GM18508 (cell line): ENCODE measurements at regions not wholly inside any gene's neighbourhood (a gene's known extent, or its start where the extent isn't known, plus 50 kb on each side); places are given as distances from the start of the nearest gene placed in this dataset.

Experiments used
- ATAC-seq: cut with Tn5 transposase; IDR thresholded peaks from one replicate; pipeline ENCODE4 v1.9.1; 2021; ENCODE audit warnings: moderate number of reproducible peaks; ENCODE audit not compliant: insufficient read depth, unreplicated experiment

DNA sequence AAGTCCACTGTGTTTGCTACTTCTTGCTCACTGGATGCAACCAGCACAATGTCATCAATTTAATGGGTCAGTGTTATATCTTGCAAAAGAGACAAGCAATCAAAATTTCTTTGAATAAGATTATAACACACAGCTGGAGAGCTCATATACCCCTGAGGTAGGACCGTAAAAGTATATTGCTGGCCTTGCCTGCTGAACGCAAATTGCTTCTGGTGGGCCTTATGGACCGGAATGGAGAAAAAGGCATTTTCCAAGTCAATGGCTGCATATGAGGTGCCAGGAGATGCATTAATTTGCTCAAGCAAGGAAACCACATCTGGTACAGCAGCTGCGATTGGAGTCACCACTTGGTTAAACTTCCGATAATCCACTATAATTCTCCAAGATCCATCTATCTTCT lies 119.1 kb downstream of the ZNF280B start:
- ATAC-seq: no peak

DNA sequence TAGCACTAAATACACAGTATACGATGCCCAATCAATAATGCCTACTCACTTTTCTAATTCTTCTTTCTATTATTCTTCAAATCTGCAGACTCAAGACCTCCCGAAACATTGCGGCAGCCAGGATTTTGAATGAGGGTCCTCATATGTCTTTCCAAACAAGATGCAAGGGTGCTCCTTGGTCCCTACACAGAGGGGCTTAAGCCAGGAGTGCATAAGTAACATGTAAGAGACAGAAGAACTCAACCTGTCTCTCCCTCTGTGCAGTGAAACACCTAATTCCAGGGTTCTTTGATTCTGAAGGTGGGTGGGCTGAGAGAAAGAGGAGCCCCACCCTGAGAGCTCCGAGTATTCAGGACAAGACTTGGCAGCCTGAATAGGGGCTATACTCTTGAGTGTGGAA lies 117.6 kb downstream of the ZNF280B start:
- ATAC-seq: no peak

DNA sequence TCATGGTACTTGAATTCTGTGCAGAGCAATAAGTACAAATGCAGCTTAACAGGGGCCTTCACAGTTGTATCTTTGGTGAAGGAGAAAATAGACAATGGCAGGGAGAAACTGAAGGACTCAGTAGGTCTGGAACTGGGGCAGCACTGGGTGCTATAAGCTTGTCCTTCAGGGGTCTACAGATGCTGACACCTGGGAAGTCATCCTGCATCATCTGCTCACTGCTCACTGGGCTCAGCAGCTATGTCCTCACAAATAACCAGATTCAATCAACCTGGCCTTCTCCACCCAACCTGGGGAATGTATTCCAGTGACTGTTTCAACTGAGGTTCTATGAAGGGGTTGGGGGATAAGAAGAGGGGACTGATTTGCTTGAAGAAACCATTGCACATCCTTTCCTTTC lies 117.0 kb downstream of the ZNF280B start:
- ATAC-seq: no peak

DNA sequence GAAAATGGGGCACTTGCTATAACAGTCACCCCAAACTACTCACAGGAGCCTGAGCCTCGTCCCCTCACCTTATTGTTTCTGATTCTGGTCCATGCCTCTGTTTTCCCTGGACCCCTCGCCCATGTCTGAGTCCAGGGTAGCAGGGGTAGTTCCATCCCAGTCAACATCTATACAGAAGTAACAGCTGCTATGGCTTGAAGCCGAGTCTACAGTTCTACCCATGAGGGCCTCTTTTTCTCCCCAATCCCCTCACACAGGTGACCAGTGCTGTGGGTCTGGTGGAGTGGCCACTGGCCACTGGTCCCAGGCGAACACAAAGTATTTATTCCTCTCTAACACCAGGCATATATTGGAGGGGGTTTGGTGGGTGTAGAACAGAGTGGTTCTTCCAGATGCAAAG lies 116.4 kb downstream of the ZNF280B start:
- ATAC-seq: no peak

DNA sequence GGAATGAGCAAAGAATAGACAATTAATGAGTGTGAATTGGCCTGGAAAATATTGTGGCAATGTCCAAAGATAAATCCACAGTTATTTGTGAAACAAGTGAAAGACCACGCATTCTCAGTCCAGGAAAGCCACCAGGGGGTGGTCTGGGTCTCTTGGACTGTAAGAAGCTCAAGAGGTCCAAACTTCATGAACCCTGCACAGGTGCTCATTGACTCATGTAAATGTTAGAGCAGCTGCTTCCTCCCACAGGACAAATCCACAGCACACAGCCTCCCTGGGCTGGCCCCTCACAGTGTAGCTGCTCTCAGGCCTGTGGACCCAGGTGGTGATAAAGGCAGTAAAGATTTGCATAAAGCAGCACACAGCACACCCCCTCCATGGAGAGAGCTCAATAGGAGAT lies 114.0 kb downstream of the ZNF280B start:
- no peak for ATAC-seq

DNA sequence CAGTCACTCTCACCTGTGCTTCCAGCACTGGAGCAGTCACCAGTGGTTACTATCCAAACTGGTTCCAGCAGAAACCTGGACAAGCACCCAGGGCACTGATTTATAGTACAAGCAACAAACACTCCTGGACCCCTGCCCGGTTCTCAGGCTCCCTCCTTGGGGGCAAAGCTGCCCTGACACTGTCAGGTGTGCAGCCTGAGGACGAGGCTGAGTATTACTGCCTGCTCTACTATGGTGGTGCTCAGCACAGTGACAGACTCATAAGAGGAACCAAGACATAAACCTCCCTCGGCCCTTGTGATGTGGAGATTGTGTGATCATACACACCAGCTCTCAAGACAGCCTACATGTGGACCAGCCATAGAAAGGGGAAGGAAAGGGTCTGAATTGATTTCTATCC lies 113.3 kb downstream of the ZNF280B start:
- no peak for ATAC-seq

DNA sequence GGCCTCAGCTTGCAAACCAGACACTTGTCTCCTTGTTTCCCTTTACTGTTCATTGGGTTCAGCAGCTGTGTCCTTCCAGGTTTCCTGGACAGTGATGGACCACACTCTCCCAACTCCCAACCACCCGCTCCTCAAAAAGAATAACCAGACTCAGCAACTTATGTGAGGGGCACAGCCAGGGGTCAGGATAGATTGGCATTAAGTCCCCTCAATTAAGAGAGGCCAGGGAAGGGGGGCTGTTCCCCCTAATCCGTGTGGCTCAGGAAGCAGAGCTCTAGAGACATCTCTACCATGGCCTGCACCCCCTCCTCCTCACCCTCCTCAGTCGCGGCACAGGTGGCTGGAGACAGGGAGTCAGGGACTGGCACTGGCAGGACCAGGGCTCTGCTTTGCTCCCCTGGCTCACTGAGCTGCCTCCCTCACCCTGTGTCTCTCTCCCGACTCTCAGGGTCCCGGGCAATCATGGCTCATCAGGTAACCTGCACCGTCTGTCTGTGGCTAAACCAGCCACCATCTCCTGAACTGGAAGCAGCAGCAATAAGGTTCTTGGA lies 111.7 kb downstream of the ZNF280B start:
- no peak for ATAC-seq

DNA sequence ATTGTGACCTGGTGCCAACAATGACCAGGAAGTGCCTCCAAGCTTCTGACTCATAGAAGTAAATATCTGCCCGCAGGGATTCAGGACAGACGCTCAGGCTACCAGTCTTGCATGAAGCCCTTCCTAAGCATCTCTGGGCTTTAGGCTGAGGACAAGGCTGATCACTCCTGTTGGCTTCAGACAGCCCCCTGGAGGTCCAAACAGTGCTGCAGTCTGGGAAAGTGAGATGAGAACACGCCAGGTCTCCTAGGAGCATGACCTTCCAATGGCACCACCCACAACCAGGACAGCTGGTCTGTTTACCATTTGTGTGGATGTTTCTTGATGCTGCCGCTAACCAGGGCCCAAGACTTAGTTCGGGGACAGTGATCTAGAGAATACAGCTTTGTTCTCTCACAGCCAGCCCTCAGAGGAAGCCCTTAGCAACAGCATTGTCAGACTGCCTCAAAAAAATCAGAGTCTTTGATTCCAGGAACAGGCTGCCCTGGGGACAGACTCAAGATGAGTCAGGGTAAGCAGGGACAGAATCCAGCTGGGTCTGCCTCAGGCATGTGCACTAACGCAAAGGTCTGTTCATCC lies 111.2 kb downstream of the ZNF280B start:
- ATAC-seq: no peak

DNA sequence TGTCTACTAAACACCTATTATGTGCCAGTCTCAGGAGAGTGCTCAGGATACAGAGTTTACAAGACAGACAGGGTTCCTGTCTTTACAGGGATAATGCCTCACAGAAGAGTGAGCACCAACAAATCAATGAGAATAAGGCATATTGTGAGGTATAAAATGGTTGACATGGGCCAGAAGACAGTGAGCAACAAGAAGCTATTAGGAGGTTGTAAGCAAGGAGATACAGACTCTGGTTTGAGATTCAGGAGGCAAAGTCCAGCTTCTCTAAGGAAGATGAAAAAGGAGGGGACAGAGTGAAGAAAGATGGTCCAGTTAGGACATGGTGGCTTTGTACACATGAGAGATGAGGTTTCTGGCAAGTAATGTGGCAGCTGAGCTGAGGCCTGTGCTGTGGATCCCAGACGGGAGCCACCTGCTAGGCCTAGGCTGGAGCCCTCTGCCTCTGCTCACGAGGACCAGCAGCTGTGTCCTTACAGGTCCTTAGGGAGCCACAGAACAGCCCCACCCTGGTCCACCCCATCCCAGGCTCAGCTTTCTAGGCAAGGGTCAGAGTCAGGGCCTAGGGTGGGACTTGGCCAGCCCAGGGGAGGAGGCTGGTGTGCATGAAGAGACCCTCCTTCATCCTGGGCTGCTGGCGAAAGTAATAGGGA lies 110.5 kb downstream of the ZNF280B start:
- no peak for ATAC-seq

DNA sequence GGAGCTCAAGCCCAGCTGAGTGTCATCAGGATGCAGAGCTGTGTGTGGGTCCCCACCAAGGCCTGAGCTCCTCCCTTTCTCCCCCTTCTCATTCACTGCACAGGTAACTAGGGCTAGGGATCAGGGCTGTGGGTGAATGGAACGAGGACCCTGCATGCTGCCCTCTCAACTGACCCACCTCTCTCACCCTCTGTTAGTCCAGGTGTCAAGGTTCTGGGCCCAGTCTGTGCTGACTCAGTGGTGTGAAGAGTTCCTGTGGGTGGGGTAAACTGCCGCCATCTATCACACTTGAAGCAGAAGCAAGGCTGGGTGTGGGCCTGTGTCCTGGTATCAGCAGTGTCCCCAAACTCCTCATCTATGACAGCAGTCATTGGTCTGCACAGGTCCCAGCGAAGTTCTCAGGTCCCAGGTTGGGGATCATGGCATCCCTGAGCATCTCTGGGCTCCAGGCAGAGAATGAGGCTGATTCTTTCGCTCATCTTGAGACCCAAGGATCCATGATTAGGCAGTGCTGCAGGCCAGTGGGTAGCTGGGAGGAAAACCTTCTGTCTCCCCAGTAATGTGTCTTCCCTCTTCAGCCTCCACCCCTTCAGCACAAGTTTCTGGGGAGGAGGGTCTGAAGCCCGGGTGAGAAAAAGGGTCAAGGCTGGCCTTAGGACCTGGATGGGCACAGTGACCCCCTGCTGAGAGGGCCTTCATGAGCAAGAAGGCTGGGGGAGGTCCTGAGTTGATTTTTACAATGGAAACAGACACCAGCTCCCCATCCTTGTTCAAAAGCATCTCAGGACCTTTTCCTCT lies 109.8 kb downstream of the ZNF280B start:
- ATAC-seq: no peak

DNA sequence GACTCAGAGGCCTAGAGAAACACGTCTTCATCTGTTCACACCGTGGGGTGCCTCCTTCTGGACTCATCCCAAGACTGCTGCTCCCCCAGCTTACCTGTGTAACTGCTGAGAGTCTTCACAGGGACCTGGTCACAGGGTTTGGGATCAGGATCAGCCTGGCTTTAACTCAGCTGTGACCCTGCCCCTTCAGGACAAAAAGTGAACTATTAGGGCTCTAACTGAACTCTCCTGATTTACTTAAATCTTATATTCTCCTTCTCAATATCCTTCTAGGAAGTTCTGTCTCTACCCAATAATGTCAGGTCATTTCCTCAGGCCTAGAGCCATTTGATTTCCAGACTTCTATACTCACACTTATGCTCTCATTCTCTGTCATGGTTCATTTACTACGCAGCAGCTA lies 108.4 kb downstream of the ZNF280B start:
- no peak for ATAC-seq

DNA sequence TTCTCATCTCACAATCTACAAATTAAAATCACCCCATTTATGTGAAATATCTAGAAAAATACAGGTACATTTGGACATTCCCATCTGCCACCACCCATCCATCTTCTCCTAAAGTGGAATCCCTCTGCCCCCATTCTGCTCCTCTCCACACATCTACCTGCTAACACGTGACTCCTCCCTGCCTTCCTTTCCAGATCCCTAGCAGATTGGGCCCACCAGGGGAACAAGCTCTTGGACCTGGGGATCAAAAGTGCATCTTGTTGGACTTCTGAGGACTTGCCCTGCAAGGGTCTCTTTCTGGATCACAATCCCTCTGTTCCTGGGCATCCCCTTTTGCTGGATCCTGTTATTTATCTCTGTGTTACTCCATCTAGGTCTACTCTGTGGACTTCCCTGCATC lies 107.6 kb downstream of the ZNF280B start:
- ATAC-seq: no peak

DNA sequence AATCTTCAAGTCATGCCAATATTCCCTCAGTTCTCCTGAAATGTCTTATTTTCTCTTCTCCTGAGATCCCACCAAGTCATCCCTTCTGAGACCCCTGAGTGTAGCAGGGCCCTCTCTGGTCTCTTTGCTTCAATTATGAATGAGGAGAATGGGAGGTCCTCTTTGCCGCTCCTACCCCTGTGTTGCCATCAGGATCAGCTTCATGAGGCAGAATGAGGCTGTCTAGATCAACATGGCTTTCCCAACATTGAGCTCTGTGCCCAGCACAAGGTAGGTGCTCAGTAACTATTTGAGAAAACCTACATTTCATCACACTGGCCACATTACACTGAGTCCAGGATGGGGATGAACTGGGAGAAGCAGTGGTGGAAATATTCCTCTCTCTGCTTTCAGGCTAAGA lies 107.2 kb downstream of the ZNF280B start:
- ATAC-seq: no peak

DNA sequence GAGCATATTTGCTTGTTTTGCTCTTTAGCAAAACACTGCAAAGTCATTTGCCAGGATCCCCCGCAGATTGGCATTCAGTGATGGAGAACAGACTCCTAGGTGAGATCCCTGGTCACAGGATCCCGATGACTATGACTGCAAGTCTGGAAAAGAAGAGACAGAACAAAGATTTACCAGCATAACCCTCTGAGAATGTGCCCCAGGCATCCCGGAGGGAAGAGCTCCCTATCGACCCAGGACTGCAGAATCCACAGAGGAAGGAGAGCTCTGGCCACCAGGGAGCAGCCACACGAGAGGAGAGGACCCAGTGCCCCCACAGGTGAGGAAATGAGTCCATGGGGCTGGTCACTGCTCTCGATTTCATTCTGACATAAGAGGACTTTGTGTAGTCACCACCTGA lies 105.2 kb downstream of the ZNF280B start:
- ATAC-seq: no peak

DNA sequence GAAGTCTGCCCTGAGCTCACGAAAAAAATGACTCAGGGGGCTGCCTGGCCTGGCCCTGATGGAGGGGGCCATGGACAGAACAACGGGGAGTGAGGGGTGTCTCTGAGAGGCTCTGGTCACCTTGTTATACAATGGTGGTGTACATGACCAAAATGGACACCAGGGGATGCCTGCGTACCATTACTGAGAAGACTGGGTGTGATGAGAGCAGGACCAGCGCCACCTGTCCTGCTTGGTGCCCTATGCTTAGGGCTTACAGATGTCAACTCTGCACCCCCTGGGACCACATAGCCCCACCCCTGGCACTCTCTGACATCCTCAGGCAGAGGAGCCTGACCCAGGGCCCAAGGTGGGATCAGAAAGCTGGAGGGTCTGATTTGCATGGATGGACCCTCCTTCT lies 104.8 kb downstream of the ZNF280B start:
- ATAC-seq: no peak

DNA sequence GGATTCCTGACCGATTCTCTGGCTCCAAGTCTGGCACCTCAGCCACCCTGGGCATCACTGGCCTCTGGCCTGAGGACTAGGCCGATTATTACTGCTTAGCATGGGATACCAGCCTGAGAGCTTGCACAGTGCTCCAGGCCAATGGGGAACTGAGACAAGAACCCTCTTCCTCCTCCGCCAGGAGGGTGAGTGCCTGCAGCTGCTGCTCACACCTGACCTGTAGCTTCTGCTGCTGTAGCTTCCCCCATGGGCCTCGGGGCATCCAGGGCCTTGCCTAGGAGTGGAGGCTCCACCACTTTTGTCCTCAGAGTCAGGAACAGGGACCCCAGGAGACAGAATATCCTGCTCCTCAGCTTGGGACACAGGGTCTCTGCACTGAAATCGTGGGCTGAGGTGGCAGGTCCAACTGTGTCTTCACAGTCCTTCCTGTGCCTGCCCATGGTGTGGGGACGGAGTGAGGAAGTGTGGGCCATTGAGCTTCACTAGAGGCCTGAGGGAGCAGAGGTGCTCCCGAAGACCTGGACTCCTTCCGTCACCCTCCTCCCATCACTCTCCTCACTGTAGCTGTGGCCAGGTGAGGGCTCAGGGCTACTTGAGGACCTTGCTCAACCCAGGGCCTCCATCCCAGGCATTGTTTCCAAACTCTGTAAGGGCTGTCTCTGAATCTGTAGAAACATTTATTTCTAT lies 103.8 kb downstream of the ZNF280B start:
- ATAC-seq: no peak

DNA sequence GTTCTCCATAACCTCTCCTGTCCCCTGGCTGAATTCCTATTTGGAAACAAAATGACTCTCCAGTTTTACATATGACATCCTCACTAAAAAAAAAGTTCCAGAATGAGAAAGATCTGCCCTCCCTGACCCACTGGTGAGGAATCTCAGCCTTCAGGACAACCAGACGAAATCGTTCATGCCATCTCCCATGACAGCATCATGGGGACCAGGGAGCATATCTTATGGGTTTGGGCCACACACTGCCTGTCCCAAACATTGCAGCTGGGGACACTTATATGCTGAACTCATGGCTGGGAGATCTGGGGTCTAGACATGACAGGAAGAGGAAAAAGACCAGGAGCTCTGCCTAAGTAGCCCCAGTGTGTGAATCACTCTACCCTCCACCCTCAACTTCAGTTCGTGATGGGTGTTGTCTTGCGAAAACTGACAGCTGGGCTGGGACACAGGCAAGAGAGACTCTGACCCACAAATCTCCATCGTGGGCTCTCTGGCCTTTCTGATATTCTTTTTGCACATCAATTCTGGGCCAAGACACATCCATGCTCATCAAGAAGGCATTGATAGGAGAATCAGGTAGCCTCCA lies 102.0 kb downstream of the ZNF280B start:
- no peak for ATAC-seq

DNA sequence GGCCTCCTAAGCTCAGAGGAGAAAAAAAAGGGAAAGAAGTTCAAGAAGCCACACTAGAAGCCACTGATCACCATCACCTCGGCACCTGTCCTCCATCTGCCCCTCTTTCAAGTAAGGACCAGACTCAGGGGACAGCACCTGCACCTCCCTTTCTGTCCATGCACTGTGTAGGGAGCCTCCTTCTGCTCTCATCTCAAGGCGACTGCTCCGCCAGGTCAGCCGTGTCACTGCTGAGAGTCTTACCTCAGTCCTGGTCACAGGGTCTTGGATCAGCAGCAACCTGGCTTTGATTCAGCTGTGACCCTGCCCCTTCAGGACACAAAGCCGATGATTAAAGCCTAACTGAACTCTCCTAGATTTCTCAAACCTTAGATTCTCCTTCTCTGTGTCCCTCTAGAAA lies 101.5 kb downstream of the ZNF280B start:
- no peak for ATAC-seq

DNA sequence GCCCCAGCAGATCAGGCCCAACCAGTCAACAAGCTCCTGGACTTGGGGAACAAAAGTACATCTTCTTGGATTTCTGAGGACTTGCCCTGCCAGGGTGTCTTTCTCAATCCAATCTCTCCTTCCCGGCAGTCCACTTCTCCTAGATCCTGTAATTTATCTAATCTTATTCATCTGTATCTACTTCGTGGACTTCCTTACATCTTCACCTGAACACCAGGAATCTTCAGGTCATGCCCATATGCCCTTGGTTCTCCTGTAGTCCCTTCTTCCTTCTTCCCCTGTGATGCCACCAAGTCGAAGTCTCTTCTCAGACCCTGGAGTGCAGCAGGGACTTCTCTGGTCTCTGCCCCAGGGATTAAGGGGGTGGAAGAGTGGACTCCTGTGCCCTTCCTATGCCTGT lies 100.3 kb downstream of the ZNF280B start:
- ATAC-seq: no peak
